Activated CD4-positive, alpha-beta T cell treated with anti-CD3 and anti-CD28 coated beads, Interleukin-2, Interleukin-6, amounts not matched to agents 100 ng/mL and 50 ng/mL, durations not matched to agents 16 hours and 8 hours (primary cell): ENCODE measurements at regions not wholly inside any gene's neighbourhood (a gene's known extent, or its start where the extent isn't known, plus 50 kb on each side); places are given as distances from the start of the nearest gene placed in this dataset.
"Not testable (repeated sequence)": the region's sequence is repeated elsewhere in the genome, so short reads cannot be mapped to it uniquely, and the experiment has no call there.

Source experiments
- DNase-seq: peaks from one replicate; pipeline ENCODE4 v3.0.0-alpha.2; 2020

GRCh38 chr15:87576486-87577176, 679.9 kb downstream of the NTRK3 start:
- DNase-seq: no peak

- no peak for DNase-seq
Measured at GRCh38 chr15:87575896-87576473, 680.6 kb downstream of the NTRK3 start.

GRCh38 chr15:87573534-87573933, 683.0 kb downstream of the NTRK3 start:
- no peak for DNase-seq

- no peak for DNase-seq
Measured at GRCh38 chr15:87573039-87573438, 683.5 kb downstream of the NTRK3 start.

- DNase-seq: no peak
Measured at GRCh38 chr15:87572381-87572910, 684.1 kb downstream of the NTRK3 start.

- DNase-seq: no peak
Measured at GRCh38 chr15:87570206-87570605, 686.3 kb downstream of the NTRK3 start.

GRCh38 chr15:87569581-87569980, 687.0 kb downstream of the NTRK3 start:
- no peak for DNase-seq

- DNase-seq: no peak
Measured at GRCh38 chr15:87567406-87568030, 689.0 kb downstream of the NTRK3 start.

GRCh38 chr15:87566236-87566635, 690.3 kb downstream of the NTRK3 start:
- no peak for DNase-seq

GRCh38 chr15:87564681-87565080, 691.9 kb downstream of the NTRK3 start:
- DNase-seq: no peak

- no peak for DNase-seq
Measured at GRCh38 chr15:87563869-87564268, 692.7 kb downstream of the NTRK3 start.

- DNase-seq: no peak
Measured at GRCh38 chr15:87562203-87562602, 694.3 kb downstream of the NTRK3 start.

- no peak for DNase-seq
Measured at GRCh38 chr15:87561641-87562040, 694.9 kb downstream of the NTRK3 start.

GRCh38 chr15:87557881-87558280, 698.7 kb downstream of the NTRK3 start:
- DNase-seq: no peak

GRCh38 chr15:87556886-87557285, 699.7 kb downstream of the NTRK3 start:
- no peak for DNase-seq

GRCh38 chr15:87549860-87550259, 706.7 kb downstream of the NTRK3 start:
- no peak for DNase-seq

GRCh38 chr15:87549296-87549695, 707.2 kb downstream of the NTRK3 start:
- DNase-seq: no peak

GRCh38 chr15:87548590-87548989, 707.9 kb downstream of the NTRK3 start:
- DNase-seq: not testable (repeated sequence)

- no peak for DNase-seq
Measured at GRCh38 chr15:87547470-87548181, 708.9 kb downstream of the NTRK3 start.

GRCh38 chr15:87538327-87538834, 718.2 kb downstream of the NTRK3 start:
- DNase-seq: no peak

GRCh38 chr15:87537295-87537694, 719.2 kb downstream of the NTRK3 start:
- no peak for DNase-seq

GRCh38 chr15:87533637-87534036, 722.9 kb downstream of the NTRK3 start:
- not testable (repeated sequence) for DNase-seq

- DNase-seq: no peak
Measured at GRCh38 chr15:87528873-87529272, 727.7 kb downstream of the NTRK3 start.
